H1 (cell line): ENCODE measurements at regions not wholly inside any gene's neighbourhood (a gene's known extent, or its start where the extent isn't known, plus 50 kb on each side); places are given as distances from the start of the nearest gene placed in this dataset.

ENCODE experiments used
- CTCF ChIA-PET: fragments of 300-600 bp; sonication (Branson Sonifier 250); formaldehyde crosslinking; loops from one replicate; lab custom pipeline; 2021; ENCODE audit not compliant: partially characterized antibody; lab: Charles Lee
- POLR2A ChIA-PET: fragments of 300-600 bp; sonication (Branson Sonifier 250); formaldehyde crosslinking; loops from one replicate; lab custom pipeline; 2021; ENCODE audit warnings: inconsistent platforms; ENCODE audit not compliant: partially characterized antibody; lab: Charles Lee
- DNase-seq, 2 experiments: peaks; one replicate each; pipeline versions ENCODE4 v3.0.0 to v3.0.0-alpha.2; 2010 to 2022; ENCODE audit warnings: low spot score in 2 of 2, low read depth in 1 of 2, mixed read lengths in 1 of 2
- FAIRE-seq: peaks from 2 replicates; lab custom pipeline; 2011; peaks lifted over from hg19 to GRCh38; lab: Jason Lieb, UNC
- H2AFZ ChIP-seq: 2 replicates; pipeline ENCODE4 v1.8.1; 2012; ENCODE audit warnings: low read length, inconsistent platforms
- H2AK5ac ChIP-seq: 2 replicates; pipeline ENCODE4 v1.6.1; 2013; ENCODE audit warnings: low read depth, low read length
- H2BK120ac ChIP-seq: replicated peaks from 2 replicates; pipeline ENCODE3; 2013; ENCODE audit warnings: low read depth, low read length, inconsistent platforms
- H2BK12ac ChIP-seq: 2 replicates; pipeline ENCODE4 v1.6.1; 2013; ENCODE audit warnings: low read depth, low read length
- H2BK15ac ChIP-seq: 2 replicates; pipeline ENCODE4 v1.6.1; 2013; ENCODE audit warnings: low read length
- H2BK20ac ChIP-seq: 2 replicates; pipeline ENCODE4 v1.6.1; 2013; ENCODE audit warnings: low read length
- H2BK5ac ChIP-seq: 2 replicates; pipeline ENCODE4 v1.6.1; 2013; ENCODE audit warnings: low read depth, low read length
- H3K14ac ChIP-seq: 2 replicates; pipeline ENCODE4 v1.6.1; 2013; ENCODE audit warnings: inconsistent platforms; ENCODE audit not compliant: insufficient read length
- H3K18ac ChIP-seq: 2 replicates; pipeline ENCODE4 v1.6.1; 2013; ENCODE audit warnings: low read length; ENCODE audit errors: extremely low read depth
- H3K23ac ChIP-seq: 2 replicates; pipeline ENCODE4 v1.6.1; 2013; ENCODE audit warnings: inconsistent platforms; ENCODE audit not compliant: insufficient read length
- H3K23me2 ChIP-seq: 2 replicates; pipeline ENCODE4 v1.6.1; 2013; ENCODE audit warnings: low read depth, low read length
- H3K27ac ChIP-seq: 2 replicates; pipeline ENCODE4 v1.6.1; 2011; ENCODE audit warnings: low read depth, low read length, inconsistent platforms
- H3K27me3 ChIP-seq, 4 experiments: replicated peaks in 1 of 4; 1 replicate in 1 of 4; 2 replicates in 3 of 4; pipeline versions ENCODE4 v1.6.1 to v1.8.1; 2011 to 2013; ENCODE audit warnings: low read length in 3 of 4, mild to moderate bottlenecking in 3 of 4, inconsistent platforms in 2 of 4, mixed read lengths in 2 of 4, moderate library complexity in 1 of 4; ENCODE audit not compliant: control insufficient read depth in 3 of 4, insufficient read depth in 3 of 4; ENCODE audit errors: extremely low read depth in 1 of 4
- H3K36me3 ChIP-seq, 4 experiments: 2 replicates each; pipeline versions ENCODE4 v1.6.1 to v1.8.1; 2011 to 2013; ENCODE audit warnings: mild to moderate bottlenecking in 4 of 4, low read length in 3 of 4, moderate library complexity in 2 of 4, control low read depth in 1 of 4, inconsistent platforms in 1 of 4; ENCODE audit not compliant: insufficient read depth in 4 of 4, control insufficient read depth in 2 of 4
- H3K4ac ChIP-seq: replicated peaks from 2 replicates; pipeline ENCODE3; 2013; ENCODE audit warnings: low read length, low read depth, mixed read lengths, inconsistent platforms; ENCODE audit not compliant: insufficient read length
- H3K4me1 ChIP-seq, 4 experiments: replicated peaks in 1 of 4; 1 replicate in 1 of 4; 2 replicates in 3 of 4; pipeline versions ENCODE4 v1.6.1 to v1.8.1; 2011 to 2013; ENCODE audit warnings: low read length in 3 of 4, inconsistent platforms in 2 of 4, mixed read lengths in 1 of 4; ENCODE audit not compliant: insufficient read depth in 4 of 4, control insufficient read depth in 3 of 4
- H3K4me2 ChIP-seq, 2 experiments: 2 replicates each; pipeline versions ENCODE4 v1.6.1 to v1.8.1; 2011 to 2013; ENCODE audit warnings: low read depth in 2 of 2, low read length in 2 of 2, control low read depth in 1 of 2, inconsistent platforms in 1 of 2, mild to moderate bottlenecking in 1 of 2; ENCODE audit not compliant: insufficient read depth in 1 of 2
- H3K4me3 ChIP-seq, 4 experiments: fragments of 200-600, 300-600 bp in 1 of 4; sonication (generic), shearing (Covaris generic), sonication (Bioruptor Twin) in 1 of 4; 2 replicates each; pipeline versions ENCODE4 v1.5.1 to v1.8.1; 2011 to 2016; ENCODE audit warnings: low read length in 4 of 4, low read depth in 3 of 4, control low read depth in 2 of 4, inconsistent platforms in 2 of 4, mild to moderate bottlenecking in 2 of 4, mixed read lengths in 1 of 4, moderate library complexity in 1 of 4; ENCODE audit not compliant: insufficient read depth in 2 of 4; ENCODE audit errors: extremely low read depth in 1 of 4
- H3K56ac ChIP-seq: replicated peaks from 2 replicates; pipeline ENCODE3; 2013; ENCODE audit warnings: low read depth, mild to moderate bottlenecking, mixed read lengths, low read length, inconsistent platforms; ENCODE audit not compliant: insufficient read length
- H3K79me1 ChIP-seq: 2 replicates; pipeline ENCODE4 v1.6.1; 2013; ENCODE audit warnings: low read depth, low read length, control low read depth
- H3K79me2 ChIP-seq, 2 experiments: 2 replicates each; pipeline versions ENCODE4 v1.6.1 to v1.8.1; 2012 to 2013; ENCODE audit warnings: low read length in 2 of 2, mild to moderate bottlenecking in 2 of 2, inconsistent platforms in 1 of 2; ENCODE audit not compliant: insufficient read depth in 2 of 2, control insufficient read depth in 1 of 2
- H3K9ac ChIP-seq, 4 experiments: replicated peaks in 1 of 4; 1 replicate in 1 of 4; 2 replicates in 3 of 4; pipeline versions ENCODE4 v1.6.1 to v1.8.1; 2011 to 2013; ENCODE audit warnings: low read depth in 3 of 4, low read length in 3 of 4, control low read depth in 2 of 4, mild to moderate bottlenecking in 2 of 4, moderate library complexity in 2 of 4, inconsistent platforms in 1 of 4; ENCODE audit errors: extremely low read depth in 1 of 4
- H3K9me3 ChIP-seq, 2 experiments: 2 replicates each; pipeline versions ENCODE4 v1.6.1 to v1.8.1; 2012 to 2013; ENCODE audit warnings: mild to moderate bottlenecking in 2 of 2, moderate library complexity in 2 of 2, control low read depth in 1 of 2, inconsistent platforms in 1 of 2, low read depth in 1 of 2, low read length in 1 of 2, mixed read lengths in 1 of 2; ENCODE audit not compliant: insufficient read depth in 2 of 2
- H4K20me1 ChIP-seq, 2 experiments: replicated peaks in 1 of 2; 2 replicates each; pipeline versions ENCODE3 to v1.8.1; 2011 to 2013; ENCODE audit warnings: inconsistent platforms in 2 of 2, low read length in 2 of 2, mild to moderate bottlenecking in 1 of 2; ENCODE audit not compliant: insufficient read depth in 2 of 2, control insufficient read depth in 1 of 2
- H4K5ac ChIP-seq: 2 replicates; pipeline ENCODE4 v1.6.1; 2013; ENCODE audit warnings: low read length, low read depth, mixed read lengths, inconsistent platforms; ENCODE audit not compliant: insufficient read length
- H4K8ac ChIP-seq: 2 replicates; pipeline ENCODE4 v1.8.0; 2013; ENCODE audit warnings: mild to moderate bottlenecking, moderate library complexity, low read length, inconsistent platforms; ENCODE audit not compliant: insufficient read depth; ENCODE audit errors: extremely low read depth
- H4K91ac ChIP-seq: replicated peaks from 2 replicates; pipeline ENCODE3; 2013; ENCODE audit warnings: low read length, mixed read lengths, inconsistent platforms; ENCODE audit not compliant: insufficient read length
- GABPA ChIP-seq: IDR thresholded peaks from 2 replicates; pipeline ENCODE4 v1.6.1; 2011; ENCODE audit warnings: mild to moderate bottlenecking, low read length, moderate library complexity, borderline replicate concordance; ENCODE audit not compliant: insufficient read depth
- MAFK ChIP-seq: IDR thresholded peaks from 2 replicates; pipeline ENCODE4 v1.6.1; 2012; ENCODE audit warnings: low read depth, mild to moderate bottlenecking, improper control_type of control experiment, low read length
- SP4 ChIP-seq: IDR thresholded peaks from 2 replicates; pipeline ENCODE4 v1.6.1; 2012; ENCODE audit warnings: low read length, inconsistent platforms
- TEAD4 ChIP-seq: IDR thresholded peaks from 2 replicates; pipeline ENCODE4 v1.6.1; 2012; ENCODE audit warnings: low read depth, low read length, inconsistent platforms, mixed read lengths
- WGBS, 2 experiments: shearing (Covaris generic) in 1 of 2; methylation state at CpG; one replicate each; pipeline versions ENCODE4 v1.1.6 to v1.1.7; 2013 to 2015; ENCODE audit warnings: low lambda C conversion rate in 2 of 2, mixed read lengths in 2 of 2, inconsistent platforms in 1 of 2, low coverage in 1 of 2, missing lambda C conversion rate in 1 of 2; ENCODE audit not compliant: insufficient replicate concordance in 2 of 2, insufficient coverage in 1 of 2, insufficient read length in 1 of 2; ENCODE audit errors: extremely low coverage in 1 of 2, missing lambda C conversion rate in 1 of 2; 5-methylcytosine and 5-hydroxymethylcytosine counted together

DNA sequence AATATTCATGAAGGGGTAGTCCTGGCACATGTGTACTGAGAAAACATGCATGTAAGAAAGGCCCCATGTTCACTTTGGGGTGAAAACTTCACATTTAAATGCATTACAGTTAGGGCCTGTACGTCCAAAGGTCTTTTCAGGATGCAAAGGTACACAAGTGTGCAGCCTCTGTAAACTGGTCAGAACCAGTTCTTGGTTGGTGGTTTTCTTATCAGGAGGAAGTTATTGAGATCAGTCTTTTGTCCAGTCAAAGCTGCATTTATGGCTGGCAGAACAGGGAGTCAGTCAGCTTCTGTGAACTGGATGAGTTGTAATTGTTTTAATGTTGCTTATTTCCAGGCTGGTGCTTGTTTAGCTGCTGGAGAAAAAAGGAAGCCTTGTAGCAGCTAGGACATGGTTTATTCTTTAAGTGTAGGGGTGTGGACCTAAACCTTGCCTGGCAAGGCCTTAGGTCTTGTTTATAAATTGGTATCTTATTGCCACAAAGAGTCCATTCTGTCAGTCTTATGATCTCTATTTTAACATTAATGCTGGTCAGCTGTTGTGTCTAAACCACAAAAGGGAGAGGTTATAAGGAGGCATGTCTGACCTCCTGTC is 1906.6 kb upstream of the TENM3 start:
- CTCF ChIA-PET, result no interaction called here
- 54% methylated on average over 1 of the region's 1 CpG; no CpG with 5 or more reads in 1 of the 2 experiments for WGBS, 2 experiments
- Histone ChIP-seq H3K56ac (no peak overlapping the region), H4K5ac (no peak overlapping the region), H3K9ac (no peak overlapping the region), H3K9me3 (no peaks in the 10 kb centered on the region), H3K4me1 (no peaks in the 10 kb centered on the region), H2BK120ac (no peak overlapping the region), H3K18ac (no peak overlapping the region), H3K36me3 (no peaks in the 10 kb centered on the region), H3K23me2 (no peaks in the 10 kb centered on the region), H3K4me3 (no peak overlapping the region), H3K79me2 (no peaks in the 10 kb centered on the region), H2BK12ac (no peak overlapping the region), H3K27ac (no peak overlapping the region), H3K27me3 (no peaks in the 10 kb centered on the region), H4K20me1 (no peaks in the 10 kb centered on the region), H2AFZ (no peak overlapping the region), H2AK5ac (no peak overlapping the region), H4K8ac (no peak overlapping the region), H3K14ac (no peak overlapping the region), H2BK20ac (no peak overlapping the region), H2BK5ac (no peak overlapping the region), H3K79me1 (no peaks in the 10 kb centered on the region), H3K23ac (no peak overlapping the region), H4K91ac (no peak overlapping the region), H2BK15ac (no peak overlapping the region), H3K4ac (no peak overlapping the region), H3K4me2 (no peak overlapping the region)
- no peak for TF ChIP-seq SP4
- TF ChIP-seq MAFK, result no peak
- no peak for TF ChIP-seq GABPA
- TF ChIP-seq TEAD4, result no peak
- DNase-seq (no peak), FAIRE-seq (no peak)
- POLR2A ChIA-PET, result no interaction called here
